Pancreas (tissue), 10 donors: ENCODE measurements at regions not wholly inside any gene's neighbourhood (a gene's known extent, or its start where the extent isn't known, plus 50 kb on each side); places are given as distances from the start of the nearest gene placed in this dataset.

Experiments used
- ATAC-seq, 4 donors: fragments of 200-7000 bp; cut with Tn5 transposase; one replicate each; pipeline versions ENCODE4 v1.8.0 to v1.9.1; 2020; ENCODE audit warnings: mild to moderate bottlenecking in 4 of 4, moderate library complexity in 4 of 4
- DNase-seq, 6 donors: peaks; one replicate each; pipeline ENCODE4 v3.0.0-alpha.2; 2020
- FAIRE-seq: peaks from 2 replicates; lab custom pipeline; 2012; peaks lifted over from hg19 to GRCh38; lab: Jason Lieb, UNC
- H3K27ac ChIP-seq, 4 donors: fragments of 200-600 bp; sonication (generic); 1 replicate in 3 of 4; 2 replicates in 1 of 4; pipeline versions ENCODE4 v1.5.0 to v1.8.0; 2020
- H3K27me3 ChIP-seq, 4 donors: fragments of 200-600 bp; one replicate each; pipeline ENCODE4 v1.8.0; 2021
- H3K36me3 ChIP-seq, 3 donors: fragments of 200-600 bp; sonication (generic) in 1 of 3; one replicate each; pipeline versions ENCODE4 v1.5.0 to v1.8.0; 2020 to 2021
- H3K4me1 ChIP-seq, 3 donors: fragments of 200-600 bp; one replicate each; pipeline ENCODE4 v1.8.0; 2021
- H3K4me3 ChIP-seq, 4 donors: fragments of 200-600 bp; sonication (generic) in 2 of 4; one replicate each; pipeline versions ENCODE4 v1.5.0 to v1.8.0; 2020 to 2021
- H3K9me3 ChIP-seq, 4 donors: fragments of 200-600 bp; one replicate each; pipeline ENCODE4 v1.8.0; 2021
- WGBS, 2 donors: extraction: QIAGEN DNeasy Blood & Tissue Kit; methylation state at CpG; one replicate each; pipeline ENCODE4 v1.1.7; 2013; 5-methylcytosine and 5-hydroxymethylcytosine counted together
- intact Hi-C, 3 donors: fragments of 100-400 bp; cut with DNase I; formaldehyde crosslinking; loops; one replicate each; pipeline versions ENCODE4 v1.11.1 to v1.14.2; 2022
- TF ChIP-seq, protein P1 (sequence below), 4 donors: fragments of 200-600 bp; sonication (generic) in 3 of 4; IDR thresholded peaks; one replicate each; pipeline versions ENCODE4 v1.5.0 to v1.8.0; 2021; ENCODE audit warnings: antibody characterized with exemption in 4 of 4
- donor health status: healthy with polysubstance abuse.
- donor health status: DM: no; HTN: no; CAD: no; lungs with moderate emphysema.
- donor health status: DM: no; HTN: no; CAD: no.
- donor health status: control.
- donor health status: control.
- donor health status: Bipolar disorder and iron deficiency.
- donor health status: DM: yes; HTN: yes; CAD: no.
- donor health status: DM: no; HTN: no; CAD: no.
- donor health status: DM: no; HTN: no; CAD: no.
- donor health status: DM: yes; HTN: yes; CAD: no.

DNA sequence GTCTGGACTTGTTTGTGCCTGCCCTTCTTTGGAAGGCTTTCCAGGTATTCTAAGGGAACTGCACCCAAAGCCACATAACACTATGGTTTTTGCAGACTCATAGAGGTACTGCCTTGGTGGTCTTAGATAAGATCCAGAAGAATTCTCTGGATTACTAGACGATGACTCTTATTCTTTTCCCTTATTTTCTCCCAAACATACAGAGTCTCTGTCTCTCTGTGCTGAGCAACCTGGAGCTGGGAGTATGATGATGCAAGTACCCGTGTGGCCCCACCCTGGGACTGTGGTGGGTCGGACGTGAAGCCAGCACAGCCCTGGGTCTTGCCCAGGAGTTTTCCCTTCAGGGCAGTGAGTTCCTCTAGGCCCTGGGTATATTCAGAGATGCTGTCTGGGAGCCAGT lies 1342.4 kb upstream of the TENM3 start:
- Histone ChIP-seq H3K4me1 (no peaks in the 10 kb centered on the region), H3K27me3 (no peaks in the 10 kb centered on the region), H3K36me3 (no peaks in the 10 kb centered on the region), H3K27ac (no peak overlapping the region), H3K4me3 (no peak overlapping the region), H3K9me3 (no peaks in the 10 kb centered on the region)
- intact Hi-C loops, result no loop called here
- 67 to 74% methylated on average over 4 of the region's 4 CpGs for WGBS, 2 donors
- ATAC-seq (no peak), DNase-seq (peak in 1 of 6 donors; percentile 27), FAIRE-seq (no peak)
- TF ChIP-seq, protein P1, sequence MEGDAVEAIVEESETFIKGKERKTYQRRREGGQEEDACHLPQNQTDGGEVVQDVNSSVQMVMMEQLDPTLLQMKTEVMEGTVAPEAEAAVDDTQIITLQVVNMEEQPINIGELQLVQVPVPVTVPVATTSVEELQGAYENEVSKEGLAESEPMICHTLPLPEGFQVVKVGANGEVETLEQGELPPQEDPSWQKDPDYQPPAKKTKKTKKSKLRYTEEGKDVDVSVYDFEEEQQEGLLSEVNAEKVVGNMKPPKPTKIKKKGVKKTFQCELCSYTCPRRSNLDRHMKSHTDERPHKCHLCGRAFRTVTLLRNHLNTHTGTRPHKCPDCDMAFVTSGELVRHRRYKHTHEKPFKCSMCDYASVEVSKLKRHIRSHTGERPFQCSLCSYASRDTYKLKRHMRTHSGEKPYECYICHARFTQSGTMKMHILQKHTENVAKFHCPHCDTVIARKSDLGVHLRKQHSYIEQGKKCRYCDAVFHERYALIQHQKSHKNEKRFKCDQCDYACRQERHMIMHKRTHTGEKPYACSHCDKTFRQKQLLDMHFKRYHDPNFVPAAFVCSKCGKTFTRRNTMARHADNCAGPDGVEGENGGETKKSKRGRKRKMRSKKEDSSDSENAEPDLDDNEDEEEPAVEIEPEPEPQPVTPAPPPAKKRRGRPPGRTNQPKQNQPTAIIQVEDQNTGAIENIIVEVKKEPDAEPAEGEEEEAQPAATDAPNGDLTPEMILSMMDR (IDR thresholded peaks at IDR 0.05), result no peak

DNA sequence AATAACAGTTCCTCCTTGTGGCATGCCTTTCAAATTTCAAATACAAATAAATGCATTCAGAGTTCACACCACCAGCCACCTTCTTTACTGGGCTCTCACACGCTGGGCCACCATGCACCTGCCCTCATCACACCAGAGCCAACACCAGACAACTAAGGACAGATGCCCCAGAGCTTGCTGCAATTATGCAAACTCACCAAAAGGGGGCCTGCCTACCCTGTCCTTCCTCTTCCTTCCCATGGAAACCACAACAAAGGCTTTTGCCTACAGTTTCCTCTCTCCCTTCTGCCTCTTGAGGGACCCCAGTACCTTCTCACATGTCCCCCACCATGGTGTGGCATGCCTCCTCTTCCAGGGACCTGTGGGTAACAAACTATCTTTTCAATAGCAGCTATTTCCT lies 1333.9 kb upstream of the TENM3 start:
- intact Hi-C loops, result no loop called here
- no peaks in the 10 kb centered on the region for H3K36me3 ChIP-seq
- TF ChIP-seq, protein P1 (IDR thresholded peaks at IDR 0.05), result no peak
- ATAC-seq (no peak), DNase-seq (no peak), FAIRE-seq (no peak)
- H3K27me3 ChIP-seq, result no peaks in the 10 kb centered on the region
- H3K4me3 ChIP-seq, result no peak overlapping the region
- H3K9me3 ChIP-seq, result peaks cover 0 to 3% (median 0%) of the 10 kb centered on the region in 4 donors
- 49 to 80% methylated on average over 1 of the region's 1 CpG for WGBS, 2 donors
- H3K27ac ChIP-seq, result no peak overlapping the region
- no peaks in the 10 kb centered on the region for H3K4me1 ChIP-seq

DNA sequence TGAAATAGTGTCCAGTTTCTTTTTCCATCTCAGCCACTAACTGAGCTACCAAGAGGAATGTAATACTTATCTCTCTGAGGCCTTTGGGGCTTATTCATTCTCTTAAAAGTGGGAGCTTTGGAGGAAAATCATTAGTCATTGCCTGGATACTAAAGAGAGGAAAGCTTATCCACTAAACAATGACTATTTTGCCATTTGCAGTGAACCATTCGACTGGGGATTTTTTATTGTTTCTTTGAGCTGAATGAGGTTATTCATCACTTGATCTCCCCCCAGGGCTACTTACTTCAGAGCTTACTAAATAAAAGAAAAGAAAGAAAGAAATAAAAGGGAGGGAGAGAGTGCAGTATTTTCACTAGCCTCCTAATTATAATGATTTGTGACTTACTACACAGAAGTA lies 1329.5 kb upstream of the TENM3 start:
- Histone ChIP-seq H3K4me3 (no peak overlapping the region), H3K9me3 (no peaks in the 10 kb centered on the region), H3K4me1 (no peaks in the 10 kb centered on the region), H3K36me3 (no peaks in the 10 kb centered on the region), H3K27ac (no peak overlapping the region), H3K27me3 (no peaks in the 10 kb centered on the region)
- TF ChIP-seq, protein P1 (IDR thresholded peaks at IDR 0.05), result no peak
- DNase-seq (no peak), FAIRE-seq (no peak), ATAC-seq (no peak)
- 20 to 49% methylated on average over 1 of the region's 1 CpG for WGBS, 2 donors
- intact Hi-C loops, result no loop called here

DNA sequence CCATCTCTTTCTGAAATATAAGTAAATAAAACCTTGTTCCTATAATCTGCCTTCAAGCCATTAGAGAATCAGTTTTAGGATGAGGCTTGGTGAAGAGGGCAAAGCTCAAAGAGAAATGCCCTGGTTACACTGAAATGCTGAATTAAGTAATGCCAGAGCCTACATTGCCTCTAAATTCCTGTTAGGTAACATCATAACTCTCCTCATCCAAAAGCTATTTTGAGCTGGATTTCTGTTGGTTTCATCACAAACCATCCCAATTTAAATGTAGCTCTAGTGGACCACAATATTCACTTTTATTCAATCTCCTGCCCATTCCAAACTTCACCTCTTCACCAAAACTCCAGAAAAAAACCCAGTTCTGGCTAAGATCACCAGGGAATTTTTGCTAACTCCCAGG lies 1319.7 kb upstream of the TENM3 start:
- DNase-seq (no peak), ATAC-seq (no peak), FAIRE-seq (no peak)
- H3K36me3 ChIP-seq, result no peaks in the 10 kb centered on the region
- H3K27ac ChIP-seq, result no peak overlapping the region
- H3K9me3 ChIP-seq, result no peaks in the 10 kb centered on the region
- H3K4me3 ChIP-seq, result no peak overlapping the region
- TF ChIP-seq, protein P1 (IDR thresholded peaks at IDR 0.05), result no peak
- H3K4me1 ChIP-seq, result no peaks in the 10 kb centered on the region
- intact Hi-C loops, result no loop called here
- no peaks in the 10 kb centered on the region for H3K27me3 ChIP-seq

DNA sequence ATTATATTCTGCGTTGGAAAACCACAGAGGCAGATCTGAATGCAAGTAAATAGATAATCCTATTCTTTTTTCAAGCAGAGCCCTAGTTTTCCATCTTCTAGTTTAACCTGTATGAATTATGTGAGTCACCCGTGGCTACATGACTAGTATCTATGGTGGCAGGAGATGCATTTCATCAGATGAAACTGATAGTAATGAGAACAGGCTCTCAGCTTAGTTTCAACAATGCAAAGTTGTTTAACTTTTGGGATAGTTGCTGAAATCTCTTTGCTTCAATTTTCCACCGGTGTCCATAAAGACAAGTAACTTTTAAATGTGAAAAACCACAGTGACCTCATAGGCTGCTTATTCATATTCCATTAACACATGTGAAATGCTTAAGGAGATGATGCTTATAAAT lies 1317.4 kb upstream of the TENM3 start:
- DNase-seq (no peak), FAIRE-seq (no peak), ATAC-seq (no peak)
- Histone ChIP-seq H3K4me1 (no peaks in the 10 kb centered on the region), H3K9me3 (no peaks in the 10 kb centered on the region), H3K27me3 (no peaks in the 10 kb centered on the region), H3K27ac (no peak overlapping the region), H3K4me3 (no peak overlapping the region), H3K36me3 (no peaks in the 10 kb centered on the region)
- intact Hi-C loops, result no loop called here
- TF ChIP-seq, protein P1 (IDR thresholded peaks at IDR 0.05), result no peak
- 64 to 74% methylated on average over 3 of the region's 3 CpGs for WGBS, 2 donors
